IMR-90 (cell line): ENCODE measurements at regions not wholly inside any gene's neighbourhood (a gene's known extent, or its start where the extent isn't known, plus 50 kb on each side); places are given as distances from the start of the nearest gene placed in this dataset.

Experiments
- ATAC-seq: fragments of 200-7000 bp; cut with Tn5 transposase; 2 replicates; pipeline ENCODE4 v1.9.1; 2020; ENCODE audit warnings: low read depth, mild to moderate bottlenecking, moderate library complexity
- BruUV-seq: library from RNA; stranded (reverse); fragments of 400-500 nt; replicated peaks from 2 replicates; lab custom pipeline; 2021; lab: Mats Ljungman, UMichigan
- CTCF ChIA-PET: fragments of 300-600 bp; formaldehyde crosslinking; extraction: SDS; loops from one replicate; lab custom pipeline; 2021; ENCODE audit warnings: antibody characterized with exemption; lab: Yijun Ruan, JAX
- POLR2A ChIA-PET: fragments of 300-600 bp; sonication (Branson Sonifier 250); formaldehyde crosslinking; loops from one replicate; lab custom pipeline; 2022; ENCODE audit warnings: antibody characterized with exemption; ENCODE audit not compliant: unreplicated experiment; lab: Charles Lee
- DNase-seq: peaks from one replicate; pipeline ENCODE4 v3.0.0; 2013
- H2AFZ ChIP-seq: replicated peaks from 2 replicates; pipeline ENCODE3; 2013; ENCODE audit warnings: low read length, mild to moderate bottlenecking; ENCODE audit not compliant: poor library complexity
- H2AK5ac ChIP-seq: 2 replicates; pipeline ENCODE4 v1.6.1; 2013; ENCODE audit warnings: low read depth, low read length, inconsistent platforms
- H2AK9ac ChIP-seq: replicated peaks from 2 replicates; pipeline ENCODE3; 2013; ENCODE audit warnings: mild to moderate bottlenecking, low read depth, low read length, moderate library complexity; ENCODE audit not compliant: poor library complexity
- H2BK120ac ChIP-seq: 2 replicates; pipeline ENCODE4 v1.6.1; 2013; ENCODE audit warnings: low read depth, low read length, inconsistent platforms
- H2BK15ac ChIP-seq: 3 replicates; pipeline ENCODE4 v1.6.1; 2013; ENCODE audit warnings: low read depth, low read length, inconsistent platforms
- H2BK20ac ChIP-seq: 2 replicates; pipeline ENCODE4 v1.6.1; 2013; ENCODE audit warnings: low read depth, mild to moderate bottlenecking, inconsistent platforms, low read length, moderate library complexity
- H2BK5ac ChIP-seq: 2 replicates; pipeline ENCODE4 v1.6.1; 2013; ENCODE audit warnings: mild to moderate bottlenecking, low read depth, low read length, inconsistent platforms; ENCODE audit not compliant: poor library complexity, severe bottlenecking
- H3K14ac ChIP-seq: replicated peaks from 2 replicates; pipeline ENCODE4 v1.6.1; 2013; ENCODE audit warnings: low read depth, low read length, inconsistent platforms
- H3K18ac ChIP-seq: 2 replicates; pipeline ENCODE4 v1.6.1; 2013; ENCODE audit warnings: low read depth, low read length, control low read depth
- H3K23ac ChIP-seq: 2 replicates; pipeline ENCODE4 v1.6.1; 2013; ENCODE audit warnings: low read depth, low read length, inconsistent platforms
- H3K27ac ChIP-seq: 2 replicates; pipeline ENCODE4 v1.5.1; 2013; ENCODE audit warnings: mild to moderate bottlenecking, control low read depth, low read length; ENCODE audit not compliant: insufficient read depth
- H3K27me3 ChIP-seq: 2 replicates; pipeline ENCODE4 v1.6.1; 2013; ENCODE audit warnings: low read length; ENCODE audit not compliant: control insufficient read depth, insufficient read depth
- H3K36me3 ChIP-seq: 2 replicates; pipeline ENCODE4 v1.6.1; 2013; ENCODE audit warnings: low read length, mixed read lengths; ENCODE audit not compliant: control insufficient read depth, insufficient read depth
- H3K4ac ChIP-seq: 2 replicates; pipeline ENCODE4 v1.6.1; 2013; ENCODE audit warnings: low read depth, low read length, inconsistent platforms
- H3K4me1 ChIP-seq: 2 replicates; pipeline ENCODE4 v1.6.1; 2013; ENCODE audit warnings: low read length, mixed read lengths; ENCODE audit not compliant: control insufficient read depth, insufficient read depth
- H3K4me2 ChIP-seq: 2 replicates; pipeline ENCODE4 v1.6.1; 2013; ENCODE audit warnings: low read depth, mild to moderate bottlenecking, control low read depth, low read length, moderate library complexity
- H3K4me3 ChIP-seq: 2 replicates; pipeline ENCODE4 v1.5.1; 2013; ENCODE audit warnings: low read depth, mild to moderate bottlenecking, control low read depth, low read length, moderate library complexity; ENCODE audit not compliant: insufficient read depth
- H3K56ac ChIP-seq: 2 replicates; pipeline ENCODE4 v1.6.1; 2013; ENCODE audit warnings: low read length, inconsistent platforms; ENCODE audit not compliant: insufficient read depth; ENCODE audit errors: extremely low read depth
- H3K79me1 ChIP-seq, 2 experiments: 2 replicates each; pipeline ENCODE4 v1.6.1; 2013; ENCODE audit warnings: low read length in 2 of 2, inconsistent platforms in 1 of 2, low read depth in 1 of 2
- H3K9ac ChIP-seq: 2 replicates; pipeline ENCODE4 v1.6.1; 2013; ENCODE audit warnings: low read depth, low read length, control low read depth
- H3K9me1 ChIP-seq: 2 replicates; pipeline ENCODE4 v1.6.1; 2013; ENCODE audit warnings: low read length, inconsistent platforms; ENCODE audit not compliant: insufficient read depth
- H3K9me3 ChIP-seq: 2 replicates; pipeline ENCODE4 v1.6.1; 2013; ENCODE audit warnings: low read length; ENCODE audit not compliant: control insufficient read depth, insufficient read depth
- H4K20me1 ChIP-seq: 2 replicates; pipeline ENCODE4 v1.6.1; 2013; ENCODE audit warnings: low read length, inconsistent platforms; ENCODE audit not compliant: insufficient read depth
- H4K5ac ChIP-seq: 2 replicates; pipeline ENCODE4 v1.6.1; 2013; ENCODE audit warnings: mild to moderate bottlenecking, low read depth, low read length, control low read depth
- H4K8ac ChIP-seq, 2 experiments: 2 replicates each; pipeline ENCODE4 v1.6.1; 2013; ENCODE audit warnings: low read depth in 2 of 2, low read length in 2 of 2, control low read depth in 1 of 2, inconsistent platforms in 1 of 2
- H4K91ac ChIP-seq: 2 replicates; pipeline ENCODE4 v1.6.1; 2013; ENCODE audit warnings: low read depth, low read length, inconsistent platforms; ENCODE audit not compliant: insufficient read depth
- BHLHE40 ChIP-seq: fragments of 150-350 bp; IDR thresholded peaks from 2 replicates; pipeline ENCODE4 v1.6.1; 2016; ENCODE audit warnings: mild to moderate bottlenecking, low read depth, low read length
- CEBPB ChIP-seq: IDR thresholded peaks from 2 replicates; pipeline ENCODE4 v1.6.1; 2012; ENCODE audit warnings: low read depth, low read length, improper control_type of control experiment
- CHD1 ChIP-seq: IDR thresholded peaks from 2 replicates; pipeline ENCODE4 v1.6.1; 2012; ENCODE audit warnings: low read depth, low read length, improper control_type of control experiment
- CTCF ChIP-seq: conservative IDR thresholded peaks from 2 replicates; pipeline ENCODE4 v1.5.1; 2012; ENCODE audit warnings: mild to moderate bottlenecking, low read depth, low read length, improper control_type of control experiment
- ELK1 ChIP-seq: fragments of 150-350 bp; IDR thresholded peaks from 2 replicates; pipeline ENCODE4 v1.6.1; 2016; ENCODE audit warnings: low read depth, mild to moderate bottlenecking, low read length, moderate library complexity, borderline replicate concordance
- FOS ChIP-seq: fragments of 150-350 bp; IDR thresholded peaks from 2 replicates; pipeline ENCODE4 v1.6.1; 2016; ENCODE audit warnings: low read depth, low read length
- MAFK ChIP-seq: IDR thresholded peaks from 2 replicates; pipeline ENCODE4 v1.6.1; 2012; ENCODE audit warnings: low read depth, low read length, improper control_type of control experiment
- MAZ ChIP-seq: IDR thresholded peaks from 2 replicates; pipeline ENCODE4 v1.6.1; 2012; ENCODE audit warnings: low read depth, mild to moderate bottlenecking, low read length, improper control_type of control experiment, moderate library complexity, borderline replicate concordance
- MXI1 ChIP-seq: IDR thresholded peaks from 2 replicates; pipeline ENCODE4 v1.6.1; 2012; ENCODE audit warnings: low read depth, mild to moderate bottlenecking, low read length, moderate library complexity, borderline replicate concordance
- NFE2L2 ChIP-seq: fragments of 150-350 bp; IDR thresholded peaks from 2 replicates; pipeline ENCODE4 v1.6.1; 2016; ENCODE audit warnings: low read depth, mild to moderate bottlenecking, low read length
- POLR2A ChIP-seq: IDR thresholded peaks from 2 replicates; pipeline ENCODE4 v1.6.1; 2012; ENCODE audit warnings: mild to moderate bottlenecking, low read depth, low read length
- RAD21 ChIP-seq: IDR thresholded peaks from 2 replicates; pipeline ENCODE4 v1.6.1; 2012; ENCODE audit warnings: low read length, improper control_type of control experiment
- RCOR1 ChIP-seq: IDR thresholded peaks from 2 replicates; pipeline ENCODE4 v1.6.1; 2012; ENCODE audit warnings: mild to moderate bottlenecking, low read length, improper control_type of control experiment; ENCODE audit not compliant: insufficient replicate concordance
- RFX5 ChIP-seq: IDR thresholded peaks from 2 replicates; pipeline ENCODE4 v1.8.0; 2012; ENCODE audit warnings: low read depth, mild to moderate bottlenecking, low read length, moderate library complexity
- SMC3 ChIP-seq: fragments of 150-350 bp; IDR thresholded peaks from 2 replicates; pipeline ENCODE4 v1.6.1; 2016; ENCODE audit warnings: low read depth, mild to moderate bottlenecking, antibody characterized with exemption, low read length, moderate library complexity
- USF2 ChIP-seq: fragments of 150-350 bp; IDR thresholded peaks from 2 replicates; pipeline ENCODE4 v1.6.1; 2017; ENCODE audit warnings: mild to moderate bottlenecking, antibody characterized with exemption, low read length, low read depth
- WGBS, 2 experiments: methylation state at CpG; one replicate each; pipeline versions ENCODE4 v1.1.5 to v1.1.7; 2013; ENCODE audit warnings: missing lambda C conversion rate in 2 of 2; ENCODE audit not compliant: insufficient read length in 1 of 2; ENCODE audit errors: extremely low coverage in 2 of 2; 5-methylcytosine and 5-hydroxymethylcytosine counted together
- dilution Hi-C: fragments of 300-500 bp; cut with HindIII; formaldehyde crosslinking; loops from one replicate; pipeline ENCODE4 v1.14.3; 2018; ENCODE audit warnings: low sequenced_read_pairs; ENCODE audit not compliant: unreplicated experiment
- in situ Hi-C: fragments of 300-500 bp; cut with MboI; formaldehyde crosslinking; loops from 3 replicates; pipeline ENCODE4 v1.14.3; 2019; ENCODE audit warnings: low sequenced_read_pairs, inconsistent platforms, mixed read lengths
- intact Hi-C: fragments of 100-400 bp; cut with micrococcal nuclease; formaldehyde crosslinking; loops from 2 replicates; pipeline ENCODE4 v1.10.0; 2022

DNA sequence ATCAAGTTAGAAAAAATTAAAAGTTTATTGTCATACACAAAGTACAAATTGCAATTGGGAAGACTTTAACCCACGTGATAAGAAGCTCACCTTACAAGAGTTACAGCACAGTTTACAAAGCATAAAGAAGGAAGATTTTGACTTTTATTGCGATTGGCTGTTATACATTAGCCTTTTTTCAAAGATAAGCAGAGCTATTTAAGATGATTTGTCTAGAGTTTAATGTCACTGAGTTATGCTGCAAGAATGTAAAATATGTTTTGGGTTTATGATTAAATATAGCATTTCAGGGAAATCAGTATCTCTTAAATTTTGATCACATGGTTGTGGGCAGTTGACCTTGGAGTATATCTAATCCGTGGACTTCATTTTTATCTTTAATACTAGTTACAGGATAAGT, 664.2 kb upstream of the PTCHD4 start:
- Histone ChIP-seq H3K18ac (no peak overlapping the region), H3K9me3 (no peaks in the 10 kb centered on the region), H4K8ac (no peak overlapping the region), H2BK5ac (peak overlapping the region; percentile 26), H4K5ac (no peak overlapping the region), H2AK9ac (no peak overlapping the region), H3K79me1 (no peaks in the 10 kb centered on the region), H3K4me2 (no peak overlapping the region), H3K56ac (no peak overlapping the region), H4K20me1 (no peaks in the 10 kb centered on the region), H2AK5ac (no peak overlapping the region), H3K9ac (no peak overlapping the region), H3K9me1 (no peaks in the 10 kb centered on the region), H3K27ac (no peak overlapping the region), H2BK120ac (no peak overlapping the region), H3K36me3 (no peaks in the 10 kb centered on the region), H3K4me3 (no peak overlapping the region), H3K4me1 (no peaks in the 10 kb centered on the region; the same call in none of the 2 replicates), H4K91ac (no peak overlapping the region), H3K14ac (no peak overlapping the region), H3K4ac (no peak overlapping the region), H2BK20ac (no peak overlapping the region), H2AFZ (no peak overlapping the region), H2BK15ac (no peak overlapping the region), H3K27me3 (no peaks in the 10 kb centered on the region), H3K23ac (no peak overlapping the region)
- 67% methylated on average over 1 of the region's 3 CpGs; no CpG with 5 or more reads in 1 of the 2 experiments for WGBS, 2 experiments
- ATAC-seq (peak; percentile 80), DNase-seq (peak; percentile 36)
- no TSS peak for BruUV-seq
- ChIA-PET CTCF (interaction anchor here (1.3 to 1.6 kb wide), 2 partner anchors 9 to 399 kb away, joined by 4 to 13 read pairs; no protein-coding TSS in a partner anchor), POLR2A (no interaction called here)
- TF ChIP-seq CEBPB (no peak), RAD21 (no peak), CHD1 (no peak), SMC3 (no peak), ELK1 (no peak), BHLHE40 (no peak), MXI1 (no peak), RFX5 (no peak), CTCF (no peak), MAFK (no peak), RCOR1 (no peak), USF2 (no peak), NFE2L2 (no peak), FOS (no peak), POLR2A (no peak), MAZ (no peak)
- in situ Hi-C loops = no loop called here
- intact Hi-C loops = no loop called here
- dilution Hi-C loops = no loop called here
